NOMO-1 treated with DMSO at 0.1 percent for 48 hours (cell line): ENCODE measurements at regions not wholly inside any gene's neighbourhood (a gene's known extent, or its start where the extent isn't known, plus 50 kb on each side); places are given as distances from the start of the nearest gene placed in this dataset.

Experiments
- DNase-seq: peaks from one replicate; lab custom pipeline; 2025; ENCODE audit not compliant: unreplicated experiment; lab: John Stamatoyannopoulos, UW

GRCh38 chr5:93800988-93801811 is 59.8 kb upstream of the POU5F2 start:
- DNase-seq: peak; percentile 53

DNA sequence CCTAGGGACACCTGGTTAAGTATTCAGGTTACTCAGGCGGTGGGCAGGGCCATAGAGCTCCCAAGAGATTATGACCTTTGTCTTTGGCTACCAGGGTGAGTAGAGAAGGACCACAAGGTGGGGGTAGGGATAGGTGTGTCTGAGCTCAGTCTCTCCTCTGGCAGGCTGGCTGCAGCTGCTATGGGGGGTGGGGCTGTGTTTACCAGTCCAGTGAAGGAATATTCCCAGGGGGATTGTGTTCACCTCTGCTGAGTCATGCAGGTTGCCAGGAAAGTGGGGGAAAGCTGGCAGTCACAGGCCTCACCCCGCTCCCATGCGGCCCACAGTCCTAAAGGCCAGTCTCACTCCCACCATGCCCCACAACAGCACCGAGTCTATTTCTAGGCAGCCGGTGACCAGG is 53.6 kb upstream of the POU5F2 start:
- no peak for DNase-seq

- no peak for DNase-seq
Observed at GRCh38 chr5:93793159-93793781, 51.9 kb upstream of the POU5F2 start.

DNA sequence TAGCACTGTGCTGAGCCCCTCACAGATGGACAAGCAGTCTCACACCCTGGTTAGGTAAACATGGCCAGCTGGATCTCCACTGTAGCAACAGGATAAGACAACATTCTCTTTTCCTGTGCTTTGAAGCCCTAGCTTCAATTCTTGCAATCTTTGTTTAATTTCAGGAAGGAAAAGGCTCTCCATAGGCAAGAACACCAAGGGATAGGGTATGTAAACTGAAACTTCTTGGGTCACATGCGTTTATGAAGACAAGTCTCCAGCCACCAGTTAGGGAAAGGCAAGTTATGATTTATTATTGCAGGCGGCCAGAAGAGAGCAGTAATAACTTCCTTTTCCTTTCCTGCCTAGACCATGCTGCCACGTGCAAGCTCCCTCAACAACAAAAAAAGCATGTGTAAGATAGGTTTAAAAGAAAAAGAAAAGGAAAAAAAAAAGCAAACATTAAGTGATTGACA is 50.1 kb upstream of the POU5F2 start:
- DNase-seq: peak; percentile 81
